ENCODE measurements at regions not wholly inside any gene's neighbourhood (a gene's known extent, or its start where the extent isn't known, plus 50 kb on each side); places are given as distances from the start of the nearest gene placed in this dataset.
A peak's percentile ranks its signal among the peaks of the same experiment; 100 is the strongest.
"Not testable (repeated sequence)": the region's sequence is repeated elsewhere in the genome, so short reads cannot be mapped to it uniquely, and the experiment has no call there.

GRCh38 chr2:65579506-65580235 is 147.3 kb upstream of the SPRED2 start:
- peak overlapping the region; percentile 79 for H3K27ac Mint-ChIP-seq (ENCODE audit: unreplicated experiment)
- no peaks in the 10 kb centered on the region for H3K36me3 Mint-ChIP-seq (ENCODE audit: low read depth)
- H3K9me3 Mint-ChIP-seq = peaks cover 2% of the 10 kb centered on the region
- DNase-seq (ENCODE audit: low read depth, low spot score) = no peak
- no peak for TF ChIP-seq CTCF (conservative IDR thresholded peaks at IDR 0.05)
- H3K4me3 Mint-ChIP-seq = no peak overlapping the region
- H3K27me3 Mint-ChIP-seq (ENCODE audit: low read depth) = no peaks in the 10 kb centered on the region
- H3K4me1 Mint-ChIP-seq = peaks cover 7% of the 10 kb centered on the region

GRCh38 chr2:65577654-65578053 is 145.3 kb upstream of the SPRED2 start:
- Mint-ChIP-seq H3K27me3 (ENCODE audit: low read depth) (no peaks in the 10 kb centered on the region), H3K4me3 (no peak overlapping the region), H3K27ac (ENCODE audit: unreplicated experiment) (no peak overlapping the region), H3K4me1 (peaks cover 12% of the 10 kb centered on the region), H3K9me3 (peaks cover 2% of the 10 kb centered on the region), H3K36me3 (ENCODE audit: low read depth) (no peaks in the 10 kb centered on the region)
- no peak for DNase-seq (ENCODE audit: low read depth, low spot score)
- TF ChIP-seq CTCF (conservative IDR thresholded peaks at IDR 0.05) = no peak

GRCh38 chr2:65576861-65577601 is 144.6 kb upstream of the SPRED2 start:
- no peak overlapping the region for H3K4me3 Mint-ChIP-seq
- no peaks in the 10 kb centered on the region for H3K36me3 Mint-ChIP-seq (ENCODE audit: low read depth)
- H3K27ac Mint-ChIP-seq (ENCODE audit: unreplicated experiment) = no peak overlapping the region
- no peak for TF ChIP-seq CTCF (conservative IDR thresholded peaks at IDR 0.05)
- H3K27me3 Mint-ChIP-seq (ENCODE audit: low read depth) = no peaks in the 10 kb centered on the region
- H3K9me3 Mint-ChIP-seq = no peaks in the 10 kb centered on the region
- no peak for DNase-seq (ENCODE audit: low read depth, low spot score)
- peaks cover 12% of the 10 kb centered on the region for H3K4me1 Mint-ChIP-seq

DNA sequence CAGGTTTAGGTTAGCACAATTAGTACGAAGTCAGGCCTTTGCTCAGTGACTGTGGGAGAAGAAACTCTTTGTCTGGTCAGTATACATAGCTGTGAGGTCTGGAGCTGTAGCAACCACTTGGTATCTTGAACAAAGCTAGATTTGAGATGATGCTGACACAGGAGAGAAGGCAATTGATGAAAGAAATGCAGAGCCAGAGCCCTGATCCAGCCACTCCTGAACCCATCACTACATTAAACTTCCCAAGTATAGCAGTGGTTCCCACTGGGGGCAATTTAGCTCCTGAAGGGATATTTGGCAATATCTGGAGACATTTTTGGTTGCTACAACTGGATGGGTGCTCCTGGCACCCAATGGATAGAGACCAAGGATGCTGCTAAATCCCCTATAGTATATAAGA is 143.9 kb upstream of the SPRED2 start:
- Mint-ChIP-seq H3K27me3 (ENCODE audit: low read depth) (no peaks in the 10 kb centered on the region), H3K27ac (ENCODE audit: unreplicated experiment) (no peak overlapping the region), H3K4me3 (no peak overlapping the region), H3K36me3 (ENCODE audit: low read depth) (no peaks in the 10 kb centered on the region), H3K4me1 (peaks cover 12% of the 10 kb centered on the region), H3K9me3 (no peaks in the 10 kb centered on the region)
- no peak for TF ChIP-seq CTCF (conservative IDR thresholded peaks at IDR 0.05)
- no peak for DNase-seq (ENCODE audit: low read depth, low spot score)

GRCh38 chr2:65574993-65575392 is 142.6 kb upstream of the SPRED2 start:
- H3K4me3 Mint-ChIP-seq = no peak overlapping the region
- no peaks in the 10 kb centered on the region for H3K9me3 Mint-ChIP-seq
- no peaks in the 10 kb centered on the region for H3K27me3 Mint-ChIP-seq (ENCODE audit: low read depth)
- H3K36me3 Mint-ChIP-seq (ENCODE audit: low read depth) = no peaks in the 10 kb centered on the region
- no peak overlapping the region for H3K27ac Mint-ChIP-seq (ENCODE audit: unreplicated experiment)
- DNase-seq (ENCODE audit: low read depth, low spot score) = no peak
- peaks cover 9% of the 10 kb centered on the region for H3K4me1 Mint-ChIP-seq
- no peak for TF ChIP-seq CTCF (conservative IDR thresholded peaks at IDR 0.05)

DNA sequence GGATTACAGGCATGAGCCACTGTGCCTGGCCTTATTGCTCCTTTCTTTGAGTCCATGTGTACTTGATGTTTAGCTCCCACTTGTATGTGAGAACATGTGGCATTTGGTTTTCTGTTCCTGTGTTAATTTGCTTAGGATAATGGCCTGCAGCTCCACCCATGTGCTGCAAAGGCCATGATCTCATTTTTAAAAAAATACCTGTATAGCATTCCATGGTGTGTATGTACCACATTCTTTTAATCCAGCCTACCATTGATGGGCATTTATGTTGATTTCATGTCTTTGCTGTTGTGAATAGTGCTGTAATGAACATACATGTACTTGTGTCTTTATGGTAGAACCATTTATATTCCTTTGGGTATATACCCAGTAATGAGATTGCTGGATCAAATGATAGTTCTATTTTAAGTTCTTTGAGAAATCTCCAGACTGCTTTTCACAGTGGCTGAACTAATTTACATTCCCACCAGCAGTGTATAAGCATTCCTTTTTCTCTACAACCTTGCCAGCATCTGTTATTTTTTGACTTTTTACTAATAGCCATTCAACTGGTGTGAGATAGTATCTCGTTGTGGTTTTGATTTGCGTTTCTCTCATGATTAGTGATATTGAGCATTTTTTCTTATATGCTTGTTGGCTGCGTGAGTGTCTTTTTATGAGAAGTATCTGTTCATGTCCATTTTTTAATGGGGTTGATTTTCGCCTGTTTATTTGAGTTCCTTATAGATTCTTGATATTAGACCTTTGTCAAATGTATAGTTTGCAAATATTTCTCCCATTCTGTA is 136.4 kb upstream of the SPRED2 start:
- not testable (repeated sequence) for H3K36me3 Mint-ChIP-seq (ENCODE audit: low read depth); H3K27me3 Mint-ChIP-seq (ENCODE audit: low read depth); H3K27ac Mint-ChIP-seq (ENCODE audit: unreplicated experiment); H3K4me3 Mint-ChIP-seq; DNase-seq (ENCODE audit: low read depth, low spot score); H3K9me3 Mint-ChIP-seq
- H3K4me1 Mint-ChIP-seq = peaks cover 16% of the 10 kb centered on the region

All from neural crest cell (in vitro differentiated cells).